HG03558 (cell line): ENCODE measurements at regions not wholly inside any gene's neighbourhood (a gene's known extent, or its start where the extent isn't known, plus 50 kb on each side); places are given as distances from the start of the nearest gene placed in this dataset.

Experiments
- ATAC-seq: cut with Tn5 transposase; IDR thresholded peaks from one replicate; pipeline ENCODE4 v1.9.1; 2021; ENCODE audit warnings: moderate number of reproducible peaks; ENCODE audit not compliant: unreplicated experiment; ENCODE audit errors: extremely low read depth

- no peak for ATAC-seq
These were observed 105.3 kb downstream of the AKAIN1 start for GRCh38 chr18:5091741-5092140.

GRCh38 chr18:5075297-5075696, 121.8 kb downstream of the AKAIN1 start:
- no peak for ATAC-seq

GRCh38 chr18:5073026-5073944, 123.8 kb downstream of the AKAIN1 start:
- ATAC-seq, result no peak

- no peak for ATAC-seq
These were observed 128.2 kb downstream of the AKAIN1 start for GRCh38 chr18:5068851-5069250.

GRCh38 chr18:5066380-5066977, 130.6 kb downstream of the AKAIN1 start:
- ATAC-seq, result no peak

GRCh38 chr18:5065615-5066014, 131.4 kb downstream of the AKAIN1 start:
- ATAC-seq, result no peak

GRCh38 chr18:5064841-5065370, 132.2 kb downstream of the AKAIN1 start:
- ATAC-seq, result no peak

GRCh38 chr18:5061785-5062184, 135.3 kb downstream of the AKAIN1 start:
- no peak for ATAC-seq

GRCh38 chr18:5060543-5060942, 136.5 kb downstream of the AKAIN1 start:
- ATAC-seq, result no peak

GRCh38 chr18:5059696-5060032, 137.4 kb downstream of the AKAIN1 start:
- no peak for ATAC-seq

- ATAC-seq, result no peak
These were observed 138.0 kb downstream of the AKAIN1 start for GRCh38 chr18:5058768-5059695.

GRCh38 chr18:5057386-5058348, 139.4 kb downstream of the AKAIN1 start:
- no peak for ATAC-seq

- ATAC-seq, result no peak
These were observed 144.6 kb downstream of the AKAIN1 start for GRCh38 chr18:5052491-5052890.

GRCh38 chr18:5051207-5051606, 145.8 kb downstream of the AKAIN1 start:
- no peak for ATAC-seq

GRCh38 chr18:5049124-5049523, 147.9 kb downstream of the AKAIN1 start:
- ATAC-seq, result no peak

- ATAC-seq, result no peak
These were observed 156.6 kb downstream of the AKAIN1 start for GRCh38 chr18:5040476-5040875.

GRCh38 chr18:5036523-5036922, 160.5 kb downstream of the AKAIN1 start:
- no peak for ATAC-seq

GRCh38 chr18:5031216-5031615, 165.8 kb downstream of the AKAIN1 start:
- no peak for ATAC-seq

GRCh38 chr18:5030636-5031035, 166.4 kb downstream of the AKAIN1 start:
- no peak for ATAC-seq
